Common myeloid progenitor, CD34-positive (primary cell): ENCODE measurements at regions not wholly inside any gene's neighbourhood (a gene's known extent, or its start where the extent isn't known, plus 50 kb on each side); places are given as distances from the start of the nearest gene placed in this dataset.

Source experiments
- CTCF ChIA-PET: fragments of 350-600 bp; sonication (Branson Sonifier 250); formaldehyde crosslinking; loops from one replicate; lab custom pipeline; 2021; ENCODE audit warnings: antibody characterized with exemption; lab: Charles Lee
- POLR2A ChIA-PET: fragments of 350-600 bp; sonication (Branson Sonifier 250); formaldehyde crosslinking; loops from one replicate; lab custom pipeline; 2021; ENCODE audit warnings: antibody characterized with exemption; lab: Charles Lee
- DNase-seq, 3 donors: peaks; one replicate each; pipeline versions ENCODE4 v3.0.0 to v3.0.0-alpha.2; 2013
- H3K27ac ChIP-seq, 2 experiments: 1 replicate in 1 of 2; 2 replicates in 1 of 2; pipeline ENCODE4 v1.7.0; 2013; ENCODE audit warnings: inconsistent platforms in 2 of 2, low read length in 2 of 2, mild to moderate bottlenecking in 2 of 2, low read depth in 1 of 2, moderate library complexity in 1 of 2; ENCODE audit not compliant: severe bottlenecking in 2 of 2, insufficient read depth in 1 of 2, poor library complexity in 1 of 2
- H3K27me3 ChIP-seq, 5 experiments: replicated peaks in 2 of 5; 1 replicate in 3 of 5; 2 replicates in 2 of 5; pipeline versions ENCODE4 v1.6.1 to v1.7.0; 2013; ENCODE audit warnings: low read length in 4 of 5, mild to moderate bottlenecking in 2 of 5, moderate library complexity in 2 of 5, inconsistent platforms in 1 of 5; ENCODE audit not compliant: insufficient read depth in 5 of 5, control insufficient read depth in 4 of 5
- H3K36me3 ChIP-seq, 4 experiments: 1 replicate in 2 of 4; 2 replicates in 2 of 4; pipeline versions ENCODE4 v1.6.1 to v1.7.0; 2013; ENCODE audit warnings: low read length in 3 of 4, control low read depth in 1 of 4, mild to moderate bottlenecking in 1 of 4; ENCODE audit not compliant: control insufficient read depth in 4 of 4, insufficient read depth in 4 of 4
- H3K4me1 ChIP-seq, 4 experiments: 1 replicate in 3 of 4; 2 replicates in 1 of 4; pipeline versions ENCODE4 v1.6.1 to v1.7.1; 2013; ENCODE audit warnings: low read length in 3 of 4, mild to moderate bottlenecking in 3 of 4, control low read depth in 1 of 4, inconsistent platforms in 1 of 4, moderate library complexity in 1 of 4; ENCODE audit not compliant: control insufficient read depth in 4 of 4, insufficient read depth in 4 of 4; ENCODE audit errors: control extremely low read depth in 1 of 4
- H3K4me3 ChIP-seq, 7 experiments: 1 replicate in 4 of 7; 2 replicates in 3 of 7; pipeline versions ENCODE4 v1.5.1 to v1.7.0; 2013; ENCODE audit warnings: mild to moderate bottlenecking in 7 of 7, low read length in 6 of 7, moderate library complexity in 6 of 7, inconsistent platforms in 2 of 7, low read depth in 2 of 7, control low read depth in 1 of 7; ENCODE audit not compliant: insufficient read depth in 4 of 7, control insufficient read depth in 1 of 7; ENCODE audit errors: extremely low read depth in 1 of 7
- H3K9me3 ChIP-seq, 5 experiments: 1 replicate in 4 of 5; 2 replicates in 1 of 5; pipeline versions ENCODE4 v1.6.1 to v1.7.1; 2013; ENCODE audit warnings: low read length in 4 of 5, mild to moderate bottlenecking in 2 of 5, inconsistent platforms in 1 of 5, low read depth in 1 of 5, moderate library complexity in 1 of 5; ENCODE audit not compliant: control insufficient read depth in 4 of 5, insufficient read depth in 2 of 5; ENCODE audit errors: control extremely low read depth in 1 of 5
- whole genome bisulfite sequencing: methylation state at CpG from one replicate; pipeline ENCODE4 v1.1.5; 2013; ENCODE audit not compliant: insufficient coverage; 5-methylcytosine and 5-hydroxymethylcytosine counted together

GRCh38 chr2:8389431-8390108, 292.3 kb upstream of the ID2 start:
- Histone ChIP-seq H3K27ac (no peak overlapping the region), H3K9me3 (peaks cover 0 to 4% (median 2%) of the 10 kb centered on the region in 5 experiments), H3K36me3 (no peaks in the 10 kb centered on the region), H3K4me3 (no peak overlapping the region), H3K4me1 (peaks cover 2 to 37% (median 20%) of the 10 kb centered on the region in 4 experiments), H3K27me3 (no peaks in the 10 kb centered on the region)
- 50% methylated on average over 1 of the region's 4 CpGs for WGBS
- ChIA-PET CTCF (interaction anchor here (0.8 to 1.9 kb wide), 3 partner anchors 10 to 58 kb away, joined by 3 to 4 read pairs (median 3); no protein-coding TSS in a partner anchor), POLR2A (no interaction called here)
- DNase-seq: peak in 2 of 3 donors; percentile 35 to 41

- Histone ChIP-seq H3K27me3 (no peaks in the 10 kb centered on the region), H3K4me1 (peaks cover 2 to 44% (median 22%) of the 10 kb centered on the region in 4 experiments), H3K9me3 (peaks cover 0 to 4% (median 2%) of the 10 kb centered on the region in 5 experiments), H3K4me3 (no peak overlapping the region), H3K27ac (no peak overlapping the region), H3K36me3 (no peaks in the 10 kb centered on the region)
- 93% methylated on average over 2 of the region's 2 CpGs for WGBS
- ChIA-PET CTCF (no interaction called here), POLR2A (interaction anchor here (0.5 kb wide), 1 partner anchor 9 kb away, joined by 3 read pairs; no protein-coding TSS in a partner anchor)
- DNase-seq: no peak
These were observed 290.7 kb upstream of the ID2 start for GRCh38 chr2:8391126-8391525.

DNA sequence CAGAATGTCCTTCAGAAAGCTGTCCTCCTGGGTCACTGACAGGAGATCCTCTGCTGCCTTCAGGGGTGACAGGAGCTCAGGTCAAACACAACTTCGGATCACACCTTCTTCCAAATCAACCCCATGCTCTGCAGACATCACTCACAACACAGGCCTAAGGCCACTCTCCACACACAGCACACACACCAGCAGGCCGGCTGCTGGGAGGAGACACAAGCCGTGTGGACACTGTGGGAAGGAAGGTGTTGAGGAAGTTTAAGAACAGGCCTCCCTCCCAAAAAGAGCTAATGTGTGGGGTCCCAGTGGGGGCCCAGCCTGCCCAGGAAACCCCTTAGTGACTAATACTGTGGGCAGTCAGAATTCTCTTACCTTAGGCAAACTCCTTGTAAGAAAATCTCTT, 290.3 kb upstream of the ID2 start:
- POLR2A ChIA-PET: no interaction called here
- 100% methylated on average over 1 of the region's 3 CpGs for WGBS

GRCh38 chr2:8392098-8392866, 289.6 kb upstream of the ID2 start:
- CTCF ChIA-PET: no interaction called here
- POLR2A ChIA-PET: no interaction called here

More for the DNA sequence above, 290.3 kb upstream of the ID2 start:
- Histone ChIP-seq H3K4me1 (peaks cover 2 to 44% (median 22%) of the 10 kb centered on the region in 4 experiments), H3K36me3 (no peaks in the 10 kb centered on the region), H3K9me3 (peaks cover 0 to 4% (median 2%) of the 10 kb centered on the region in 5 experiments), H3K27ac (no peak overlapping the region), H3K4me3 (no peak overlapping the region), H3K27me3 (no peaks in the 10 kb centered on the region)
- CTCF ChIA-PET: no interaction called here
- peak in 1 of 3 donors; percentile 16 for DNase-seq

GRCh38 chr2:8393506-8393905, 288.4 kb upstream of the ID2 start:
- CTCF ChIA-PET: interaction anchor here (1.2 to 1.5 kb wide), 5 partner anchors 10 to 47 kb away, joined by 3 to 4 read pairs (median 3); no protein-coding TSS in a partner anchor
- H3K9me3 ChIP-seq: peaks cover 0 to under 1% (median 0%) of the 10 kb centered on the region in 5 experiments
- peaks cover 2 to 44% (median 22%) of the 10 kb centered on the region in 4 experiments for H3K4me1 ChIP-seq
- POLR2A ChIA-PET: interaction anchor here (1.0 kb wide), 1 partner anchor 13 kb away, joined by 5 read pairs; no protein-coding TSS in a partner anchor
- no peak overlapping the region for H3K27ac ChIP-seq
- no peaks in the 10 kb centered on the region for H3K27me3 ChIP-seq
- H3K4me3 ChIP-seq: no peak overlapping the region
- no peak for DNase-seq
- no peaks in the 10 kb centered on the region for H3K36me3 ChIP-seq
- WGBS: 84% methylated on average over 3 of the region's 6 CpGs

More at GRCh38 chr2:8392098-8392866, 289.6 kb upstream of the ID2 start:
- Histone ChIP-seq H3K36me3 (no peaks in the 10 kb centered on the region), H3K4me3 (no peak overlapping the region), H3K27me3 (no peaks in the 10 kb centered on the region), H3K27ac (no peak overlapping the region), H3K4me1 (peaks cover 2 to 44% (median 22%) of the 10 kb centered on the region in 4 experiments), H3K9me3 (peaks cover 0 to 4% (median 2%) of the 10 kb centered on the region in 5 experiments)
- 99% methylated on average over 9 of the region's 12 CpGs for WGBS
- DNase-seq: no peak

GRCh38 chr2:8394131-8394530, 287.7 kb upstream of the ID2 start:
- no peak overlapping the region for H3K27ac ChIP-seq
- no peak overlapping the region for H3K4me3 ChIP-seq
- WGBS: 42% methylated on average over 4 of the region's 5 CpGs
- H3K4me1 ChIP-seq: peaks cover 2 to 38% (median 21%) of the 10 kb centered on the region in 4 experiments
- ChIA-PET POLR2A (interaction anchor here (0.7 to 1.0 kb wide), 3 partner anchors 14 to 140 kb away, joined by 3 to 5 read pairs (median 3); no protein-coding TSS in a partner anchor), CTCF (interaction anchor here (0.7 to 2.2 kb wide), 11 partner anchors 11 to 150 kb away, joined by 3 to 11 read pairs (median 3); no protein-coding TSS in a partner anchor)
- DNase-seq: peak; percentile 63 to 67 (median 63)
- no peaks in the 10 kb centered on the region for H3K9me3 ChIP-seq
- H3K27me3 ChIP-seq: no peaks in the 10 kb centered on the region
- H3K36me3 ChIP-seq: no peaks in the 10 kb centered on the region
